Psoas muscle (tissue), 7 donors: ENCODE measurements at regions not wholly inside any gene's neighbourhood (a gene's known extent, or its start where the extent isn't known, plus 50 kb on each side); places are given as distances from the start of the nearest gene placed in this dataset.

Experiments
- ATAC-seq, 4 donors: fragments of 200-7000 bp; cut with Tn5 transposase; one replicate each; pipeline ENCODE4 v1.9.1; 2020; ENCODE audit warnings: moderate library complexity in 3 of 4, mild to moderate bottlenecking in 2 of 4
- DNase-seq, 2 donors: peaks; one replicate each; pipeline ENCODE4 v3.0.0-alpha.2; 2020
- H3K27ac ChIP-seq: fragments of 200-600 bp; one replicate; pipeline ENCODE4 v1.8.0; 2022
- H3K27me3 ChIP-seq, 3 donors: fragments of 200-600 bp in 1 of 3; one replicate each; pipeline versions ENCODE4 v1.6.1 to v1.8.0; 2013 to 2022; ENCODE audit warnings: low read length in 2 of 3, mild to moderate bottlenecking in 2 of 3, moderate library complexity in 1 of 3; ENCODE audit not compliant: insufficient read depth in 3 of 3
- H3K36me3 ChIP-seq, 2 donors: fragments of 200-600 bp in 1 of 2; one replicate each; pipeline versions ENCODE4 v1.6.1 to v1.8.0; 2013 to 2022; ENCODE audit warnings: low read depth in 1 of 2, mild to moderate bottlenecking in 1 of 2, moderate library complexity in 1 of 2; ENCODE audit not compliant: insufficient read depth in 1 of 2
- H3K4me1 ChIP-seq: fragments of 200-600 bp; one replicate; pipeline ENCODE4 v1.8.0; 2022
- H3K4me3 ChIP-seq: fragments of 200-600 bp; one replicate; pipeline ENCODE4 v1.8.0; 2022; ENCODE audit warnings: mild to moderate bottlenecking
- H3K9me3 ChIP-seq: fragments of 200-600 bp; one replicate; pipeline ENCODE4 v1.8.0; 2022
- WGBS, 3 donors: extraction: QIAGEN DNeasy Blood & Tissue Kit; methylation state at CpG; one replicate each; pipeline versions ENCODE4 v1.1.6 to v1.1.7; 2013; 5-methylcytosine and 5-hydroxymethylcytosine counted together
- intact Hi-C, 2 donors: fragments of 100-400 bp; cut with DNase I; formaldehyde crosslinking; loops; one replicate each; pipeline versions ENCODE4 v1.11.0 to v1.14.2; 2022
- TF ChIP-seq, protein P1 (sequence below): fragments of 200-600 bp; IDR thresholded peaks from one replicate; pipeline ENCODE4 v1.8.0; 2022; ENCODE audit warnings: antibody characterized with exemption
- donor health status: healthy with polysubstance abuse.
- donor health status: DM: no; HTN: no; CAD: no; lungs with moderate emphysema.
- donor health status: Bipolar disorder and iron deficiency.
- donor health status: healthy.
- donor health status: DM: yes; HTN: yes; CAD: no.
- donor health status: DM: no; HTN: no; CAD: no.
- donor health status: DM: yes; HTN: yes; CAD: no.

DNA sequence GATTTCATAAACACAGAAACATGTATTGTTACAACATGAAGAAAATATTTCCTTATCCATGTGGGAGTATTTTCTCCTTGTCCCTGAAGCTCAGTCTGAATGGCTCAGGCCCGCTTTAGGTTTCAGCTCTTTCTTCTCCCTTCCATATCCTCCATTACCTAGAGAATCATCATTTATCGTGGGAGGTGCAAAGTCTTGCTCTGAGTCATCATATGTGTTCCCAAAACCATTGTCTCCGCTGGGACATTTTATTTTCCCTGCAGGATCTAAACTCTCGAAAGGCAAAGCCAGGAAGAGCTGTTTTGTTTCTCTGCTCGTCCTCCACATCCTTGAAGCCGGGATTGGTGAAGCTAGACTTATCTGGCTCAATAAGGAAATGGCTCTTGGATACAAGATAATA lies 571.2 kb downstream of the EDEM1 start:
- ATAC-seq = no peak
- intact Hi-C loops = no loop called here
- no peaks in the 10 kb centered on the region for H3K4me1 ChIP-seq
- WGBS, 3 donors = 78 to 82% (median 79%) methylated on average over 6 of the region's 6 CpGs
- H3K9me3 ChIP-seq = no peaks in the 10 kb centered on the region
- H3K4me3 ChIP-seq = no peak overlapping the region
- no peak overlapping the region for H3K27ac ChIP-seq
- TF ChIP-seq, protein P1, sequence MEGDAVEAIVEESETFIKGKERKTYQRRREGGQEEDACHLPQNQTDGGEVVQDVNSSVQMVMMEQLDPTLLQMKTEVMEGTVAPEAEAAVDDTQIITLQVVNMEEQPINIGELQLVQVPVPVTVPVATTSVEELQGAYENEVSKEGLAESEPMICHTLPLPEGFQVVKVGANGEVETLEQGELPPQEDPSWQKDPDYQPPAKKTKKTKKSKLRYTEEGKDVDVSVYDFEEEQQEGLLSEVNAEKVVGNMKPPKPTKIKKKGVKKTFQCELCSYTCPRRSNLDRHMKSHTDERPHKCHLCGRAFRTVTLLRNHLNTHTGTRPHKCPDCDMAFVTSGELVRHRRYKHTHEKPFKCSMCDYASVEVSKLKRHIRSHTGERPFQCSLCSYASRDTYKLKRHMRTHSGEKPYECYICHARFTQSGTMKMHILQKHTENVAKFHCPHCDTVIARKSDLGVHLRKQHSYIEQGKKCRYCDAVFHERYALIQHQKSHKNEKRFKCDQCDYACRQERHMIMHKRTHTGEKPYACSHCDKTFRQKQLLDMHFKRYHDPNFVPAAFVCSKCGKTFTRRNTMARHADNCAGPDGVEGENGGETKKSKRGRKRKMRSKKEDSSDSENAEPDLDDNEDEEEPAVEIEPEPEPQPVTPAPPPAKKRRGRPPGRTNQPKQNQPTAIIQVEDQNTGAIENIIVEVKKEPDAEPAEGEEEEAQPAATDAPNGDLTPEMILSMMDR = no peak
- DNase-seq = no peak
- H3K27me3 ChIP-seq = peaks cover 0 to 2% (median 0%) of the 10 kb centered on the region in 3 donors
- no peaks in the 10 kb centered on the region for H3K36me3 ChIP-seq

DNA sequence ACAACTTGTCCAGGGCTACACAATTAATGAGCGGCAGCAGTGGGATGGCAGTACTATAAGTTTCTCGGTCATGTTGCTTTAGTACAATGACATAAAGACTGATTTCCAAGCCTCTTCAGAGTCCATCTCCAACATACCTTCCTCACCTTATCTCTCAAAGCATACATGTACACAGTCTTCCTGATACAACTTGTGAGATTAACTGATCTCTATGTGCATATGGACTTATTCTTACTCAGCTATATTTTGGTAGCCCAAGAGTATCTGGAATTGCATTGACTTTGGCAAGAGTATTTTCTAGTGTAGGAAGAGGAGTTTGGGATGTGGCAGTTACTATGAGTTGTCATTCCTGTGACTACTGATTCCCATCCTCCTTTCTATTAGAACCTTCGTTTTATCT lies 575.0 kb downstream of the EDEM1 start:
- intact Hi-C loops = no loop called here
- Histone ChIP-seq H3K4me3 (no peak overlapping the region), H3K4me1 (no peaks in the 10 kb centered on the region), H3K36me3 (no peaks in the 10 kb centered on the region), H3K27ac (no peak overlapping the region), H3K27me3 (no peaks in the 10 kb centered on the region), H3K9me3 (no peaks in the 10 kb centered on the region)
- no peak for ATAC-seq
- DNase-seq = no peak
- TF ChIP-seq, protein P1 = no peak
- WGBS, 3 donors = 85 to 88% (median 85%) methylated on average over 3 of the region's 3 CpGs

DNA sequence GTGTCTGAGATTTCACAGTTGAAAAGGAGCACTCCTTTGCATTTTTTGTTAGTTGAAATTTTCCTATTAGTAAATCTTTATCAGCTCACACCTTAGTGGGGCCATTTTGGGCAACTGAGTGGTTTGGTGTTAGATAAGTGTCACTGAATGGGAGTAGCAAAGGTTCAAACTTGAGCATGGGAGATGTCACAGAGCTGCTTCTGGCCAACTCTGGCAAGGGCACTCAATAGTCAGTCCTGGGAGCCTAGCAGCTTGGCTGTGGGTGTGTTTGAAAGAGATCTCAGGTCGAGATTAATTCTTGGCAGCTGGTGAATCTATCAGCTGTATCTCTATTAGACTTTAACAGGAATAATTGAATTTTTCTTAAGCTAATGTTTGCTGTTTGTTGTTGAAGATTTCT lies 579.3 kb downstream of the EDEM1 start:
- no peak overlapping the region for H3K4me3 ChIP-seq
- TF ChIP-seq, protein P1 = no peak
- WGBS, 3 donors = 18 to 29% (median 25%) methylated on average over 1 of the region's 1 CpG
- no peaks in the 10 kb centered on the region for H3K27me3 ChIP-seq
- ATAC-seq (no peak), DNase-seq (no peak)
- no peaks in the 10 kb centered on the region for H3K9me3 ChIP-seq
- H3K36me3 ChIP-seq = no peaks in the 10 kb centered on the region
- no peaks in the 10 kb centered on the region for H3K4me1 ChIP-seq
- intact Hi-C loops = no loop called here
- no peak overlapping the region for H3K27ac ChIP-seq

DNA sequence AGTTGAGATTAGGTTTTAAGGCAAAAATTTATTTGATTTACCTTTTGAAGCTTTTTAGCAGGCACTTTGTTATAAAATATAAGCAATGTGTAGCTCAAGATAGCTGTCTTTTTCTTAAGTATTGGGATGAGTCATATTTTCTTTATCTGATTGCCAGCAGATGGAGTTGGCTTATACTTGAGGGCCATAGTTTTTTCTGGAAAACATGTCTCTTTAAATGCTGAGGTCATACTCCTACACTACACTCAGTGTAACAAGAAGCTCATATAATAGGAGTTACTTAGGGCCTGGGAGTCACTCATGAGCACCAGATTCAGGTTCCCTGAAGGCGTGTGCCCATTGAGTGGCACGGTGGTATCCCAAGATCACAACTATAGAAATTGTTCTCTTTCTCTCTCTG lies 579.8 kb downstream of the EDEM1 start:
- Histone ChIP-seq H3K4me1 (no peaks in the 10 kb centered on the region), H3K27ac (no peak overlapping the region), H3K4me3 (no peak overlapping the region), H3K27me3 (no peaks in the 10 kb centered on the region), H3K36me3 (no peaks in the 10 kb centered on the region), H3K9me3 (no peaks in the 10 kb centered on the region)
- DNase-seq (no peak), ATAC-seq (no peak)
- TF ChIP-seq, protein P1 = no peak
- intact Hi-C loops = no loop called here
- WGBS, 3 donors = 90 to 91% (median 91%) methylated on average over 2 of the region's 2 CpGs

DNA sequence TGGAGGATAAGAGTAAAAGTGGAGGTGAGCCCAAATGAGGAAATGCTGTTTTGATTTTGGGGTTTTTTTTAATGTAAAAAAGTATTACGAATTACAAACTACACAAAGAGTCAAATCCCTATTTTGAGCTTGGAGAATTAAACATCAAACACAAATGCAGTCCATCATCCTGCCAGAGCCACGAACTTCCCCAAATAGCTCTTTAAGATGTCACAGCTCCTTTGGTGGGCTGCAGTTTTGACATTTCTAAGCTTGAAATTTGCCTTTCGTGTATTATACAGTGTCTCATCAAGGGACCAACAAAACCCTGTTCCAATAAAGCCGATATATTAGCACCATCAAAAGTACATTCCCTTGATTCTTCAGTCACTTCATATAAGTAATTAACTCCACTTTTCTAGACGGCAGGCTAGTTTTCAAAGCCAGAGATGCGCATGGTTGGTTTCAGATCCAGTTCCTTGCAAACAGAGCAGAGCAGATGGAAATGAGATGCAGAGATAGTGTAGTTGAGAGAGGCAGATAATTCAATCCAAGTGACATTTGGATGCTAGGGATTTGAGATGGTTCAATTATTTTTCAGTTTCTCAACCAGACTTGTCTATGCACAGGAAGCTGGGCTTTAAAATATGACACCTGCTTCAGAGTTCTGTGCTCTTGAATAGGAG lies 580.9 kb downstream of the EDEM1 start:
- Histone ChIP-seq H3K4me3 (no peak overlapping the region), H3K36me3 (no peaks in the 10 kb centered on the region), H3K27me3 (no peaks in the 10 kb centered on the region), H3K9me3 (no peaks in the 10 kb centered on the region), H3K4me1 (no peaks in the 10 kb centered on the region), H3K27ac (no peak overlapping the region)
- TF ChIP-seq, protein P1 = no peak
- no peak for ATAC-seq
- WGBS, 3 donors = 73 to 77% (median 76%) methylated on average over 6 of the region's 6 CpGs
- intact Hi-C loops = no loop called here
- no peak for DNase-seq
